NB4 (cell line): ENCODE measurements at regions not wholly inside any gene's neighbourhood (a gene's known extent, or its start where the extent isn't known, plus 50 kb on each side); places are given as distances from the start of the nearest gene placed in this dataset.

Source experiments
- DNase-seq: peaks from one replicate; pipeline ENCODE4 v3.0.0; 2010; ENCODE audit warnings: low read depth
- H3K4me3 ChIP-seq: one replicate; pipeline ENCODE4 v1.5.1; 2011; ENCODE audit warnings: mild to moderate bottlenecking, low read depth, low read length, moderate library complexity
- CTCF ChIP-seq: IDR thresholded peaks from one replicate; pipeline ENCODE4 v1.5.1; 2012; ENCODE audit warnings: low read depth, low read length
- MYC ChIP-seq: IDR thresholded peaks from 2 replicates; pipeline ENCODE4 v1.6.1; 2011; ENCODE audit warnings: low read depth, low read length
- POLR2A ChIP-seq: IDR thresholded peaks from 2 replicates; pipeline ENCODE4 v1.6.1; 2011; ENCODE audit warnings: mild to moderate bottlenecking; ENCODE audit not compliant: insufficient read length; ENCODE audit errors: extremely low read depth
- TF ChIP-seq, protein P1 (sequence below): IDR thresholded peaks from 2 replicates; pipeline ENCODE4 v1.6.1; 2011; ENCODE audit warnings: low read depth, low read length

GRCh38 chr5:68148096-68148495 lies 67.5 kb upstream of the PIK3R1 start:
- H3K4me3 ChIP-seq: no peak overlapping the region
- no peak for TF ChIP-seq CTCF
- no peak for DNase-seq

DNA sequence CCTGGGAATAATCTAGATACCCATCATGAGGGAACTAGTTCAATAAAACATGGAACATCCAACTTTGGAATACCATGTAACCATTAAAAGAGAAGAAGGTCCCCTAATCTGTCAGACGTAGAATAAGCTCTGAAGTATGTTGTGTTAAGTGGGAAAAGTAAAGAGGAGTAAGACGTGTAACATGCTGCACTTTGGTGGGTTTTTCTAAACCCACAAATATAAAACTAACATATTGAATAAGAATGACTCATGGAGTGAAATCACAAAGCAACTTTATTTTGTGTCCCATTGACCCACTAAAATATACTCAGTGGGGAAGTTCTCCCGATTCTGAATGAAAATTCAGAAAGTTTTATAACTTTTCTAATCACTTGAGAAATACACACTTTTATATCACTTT lies 67.9 kb upstream of the PIK3R1 start:
- no peak overlapping the region for H3K4me3 ChIP-seq
- no peak for DNase-seq
- TF ChIP-seq POLR2A: no peak

GRCh38 chr5:68141494-68141893 lies 74.1 kb upstream of the PIK3R1 start:
- DNase-seq: no peak
- no peak for TF ChIP-seq POLR2A
- no peak for TF ChIP-seq MYC
- no peak for TF ChIP-seq CTCF
- TF ChIP-seq, protein P1, sequence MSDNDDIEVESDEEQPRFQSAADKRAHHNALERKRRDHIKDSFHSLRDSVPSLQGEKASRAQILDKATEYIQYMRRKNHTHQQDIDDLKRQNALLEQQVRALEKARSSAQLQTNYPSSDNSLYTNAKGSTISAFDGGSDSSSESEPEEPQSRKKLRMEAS: no peak
- H3K4me3 ChIP-seq: no peak overlapping the region

DNA sequence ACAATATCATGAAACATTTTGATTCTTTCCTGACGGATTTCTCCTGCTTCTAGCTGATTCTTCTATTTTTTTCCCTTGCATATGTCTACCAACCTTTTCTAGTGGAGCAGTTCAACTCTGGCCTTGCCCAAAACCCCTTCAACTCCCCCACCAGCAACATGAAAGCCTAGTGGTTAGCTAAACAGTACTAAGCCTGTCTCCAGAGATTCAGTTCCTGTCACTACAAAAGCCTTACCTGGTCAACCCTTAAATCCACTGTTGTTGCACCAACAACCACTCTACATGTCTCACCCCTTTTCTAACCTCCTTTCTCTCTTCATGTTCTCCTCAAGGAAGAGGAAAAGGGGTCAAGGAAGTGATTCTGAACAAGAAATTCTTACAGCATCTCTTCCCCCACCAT lies 74.8 kb upstream of the PIK3R1 start:
- no peak for DNase-seq
- no peak overlapping the region for H3K4me3 ChIP-seq
- no peak for TF ChIP-seq POLR2A
- TF ChIP-seq, protein P1: no peak
- TF ChIP-seq CTCF: no peak
- TF ChIP-seq MYC: no peak

GRCh38 chr5:68139611-68140441 lies 75.7 kb upstream of the PIK3R1 start:
- H3K4me3 ChIP-seq: no peak overlapping the region
- DNase-seq: no peak
- TF ChIP-seq, protein P1: no peak
- TF ChIP-seq MYC (no peak), POLR2A (no peak), CTCF (no peak)

DNA sequence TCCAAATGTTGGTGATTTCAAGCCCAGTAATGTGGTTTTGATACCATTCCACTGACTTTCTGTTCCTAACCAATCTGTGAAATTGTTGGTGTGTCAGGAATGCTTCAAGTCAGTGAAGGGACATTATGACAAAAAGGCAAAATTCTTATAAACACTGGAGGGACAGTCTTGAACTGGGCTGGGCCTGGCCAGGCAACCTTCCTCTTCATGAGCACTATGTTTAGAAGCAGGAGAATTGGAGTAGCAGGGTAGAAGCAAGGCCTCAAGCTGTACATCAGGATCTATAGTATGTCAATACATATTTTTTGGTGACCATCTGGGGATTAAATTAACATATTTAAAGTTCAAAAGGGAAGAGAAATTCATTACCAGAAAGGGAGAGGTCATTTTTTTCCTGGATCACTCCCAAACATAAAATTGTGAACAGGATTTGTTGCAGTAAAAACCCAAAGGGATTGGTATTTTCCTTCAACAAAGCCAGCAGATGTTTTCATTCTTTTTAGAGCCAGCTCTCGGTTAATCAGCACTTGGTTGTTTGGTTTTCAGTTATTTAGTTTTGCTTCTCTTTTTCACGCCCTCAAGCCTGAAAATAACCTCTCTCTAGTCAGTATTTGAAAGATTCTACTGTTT lies 77.9 kb upstream of the PIK3R1 start:
- no peak for TF ChIP-seq POLR2A
- TF ChIP-seq CTCF: no peak
- TF ChIP-seq, protein P1: no peak
- no peak for TF ChIP-seq MYC
- H3K4me3 ChIP-seq: no peak overlapping the region
- no peak for DNase-seq
